Neuronal stem cell (in vitro differentiated cells): ENCODE measurements at regions not wholly inside any gene's neighbourhood (a gene's known extent, or its start where the extent isn't known, plus 50 kb on each side); places are given as distances from the start of the nearest gene placed in this dataset.

Source experiments
- DNase-seq: peaks from one replicate; pipeline ENCODE4 v3.0.0-alpha.2; 2013; ENCODE audit warnings: low spot score
- H2AFZ ChIP-seq: one replicate; pipeline ENCODE4 v1.6.1; 2013; ENCODE audit warnings: mild to moderate bottlenecking, low read length, inconsistent platforms
- H2AK5ac ChIP-seq: 2 replicates; pipeline ENCODE4 v1.6.1; 2013; ENCODE audit warnings: low read depth, mild to moderate bottlenecking, inconsistent platforms, low read length, moderate library complexity, mixed read lengths
- H2BK120ac ChIP-seq: 2 replicates; pipeline ENCODE4 v1.6.1; 2013; ENCODE audit warnings: low read depth, mild to moderate bottlenecking, inconsistent platforms, low read length, moderate library complexity, mixed read lengths
- H2BK12ac ChIP-seq: one replicate; pipeline ENCODE4 v1.6.1; 2013; ENCODE audit warnings: low read length, inconsistent platforms
- H2BK15ac ChIP-seq: 2 replicates; pipeline ENCODE4 v1.6.1; 2013; ENCODE audit warnings: mild to moderate bottlenecking, low read length, inconsistent platforms, mixed read lengths
- H2BK5ac ChIP-seq: one replicate; pipeline ENCODE4 v1.6.1; 2013; ENCODE audit warnings: inconsistent platforms, mild to moderate bottlenecking, low read length, moderate library complexity
- H3K14ac ChIP-seq: one replicate; pipeline ENCODE4 v1.6.1; 2013; ENCODE audit warnings: low read length, inconsistent platforms
- H3K18ac ChIP-seq: 2 replicates; pipeline ENCODE4 v1.6.1; 2013; ENCODE audit warnings: low read length, inconsistent platforms
- H3K23ac ChIP-seq: 2 replicates; pipeline ENCODE4 v1.6.1; 2013; ENCODE audit warnings: low read depth, mild to moderate bottlenecking, mixed read lengths, low read length, inconsistent platforms; ENCODE audit not compliant: poor library complexity
- H3K27ac ChIP-seq: replicated peaks from 3 replicates; pipeline ENCODE4 v1.5.1; 2013; ENCODE audit warnings: low read length, inconsistent platforms
- H3K27me3 ChIP-seq, 3 experiments: 2 replicates each; pipeline ENCODE4 v1.6.1; 2013; ENCODE audit warnings: low read length in 3 of 3, mild to moderate bottlenecking in 2 of 3, inconsistent platforms in 1 of 3, low read depth in 1 of 3, mixed read lengths in 1 of 3, moderate library complexity in 1 of 3; ENCODE audit not compliant: control insufficient read depth in 3 of 3, insufficient read depth in 3 of 3
- H3K36me3 ChIP-seq, 2 donors: replicated peaks in 1 of 2; 2 replicates each; pipeline ENCODE4 v1.6.1; 2013; ENCODE audit warnings: low read length in 2 of 2; ENCODE audit not compliant: control insufficient read depth in 2 of 2, insufficient read depth in 2 of 2
- H3K4ac ChIP-seq: 2 replicates; pipeline ENCODE4 v1.6.1; 2013; ENCODE audit warnings: inconsistent platforms, mild to moderate bottlenecking, low read length, moderate library complexity
- H3K4me1 ChIP-seq, 2 donors: 1 replicate in 1 of 2; 2 replicates in 1 of 2; pipeline ENCODE4 v1.6.1; 2013; ENCODE audit warnings: low read length in 2 of 2, low read depth in 1 of 2; ENCODE audit not compliant: control insufficient read depth in 2 of 2, insufficient read depth in 1 of 2
- H3K4me2 ChIP-seq: one replicate; pipeline ENCODE4 v1.6.1; 2013; ENCODE audit warnings: mild to moderate bottlenecking, low read length, inconsistent platforms; ENCODE audit not compliant: insufficient read depth, poor library complexity, severe bottlenecking
- H3K4me3 ChIP-seq, 2 donors: 2 replicates each; pipeline ENCODE4 v1.5.1; 2013; ENCODE audit warnings: low read length in 2 of 2, mild to moderate bottlenecking in 2 of 2, inconsistent platforms in 1 of 2, moderate library complexity in 1 of 2
- H3K79me1 ChIP-seq: one replicate; pipeline ENCODE4 v1.6.1; 2013; ENCODE audit warnings: low read depth, mild to moderate bottlenecking, inconsistent platforms, low read length, moderate library complexity
- H3K9ac ChIP-seq: one replicate; pipeline ENCODE4 v1.6.1; 2013; ENCODE audit warnings: mild to moderate bottlenecking, low read depth, low read length, inconsistent platforms; ENCODE audit not compliant: poor library complexity
- H3K9me3 ChIP-seq, 2 donors: replicated peaks in 1 of 2; 2 replicates each; pipeline versions ENCODE3 to v1.6.1; 2013; ENCODE audit warnings: low read length in 2 of 2, mild to moderate bottlenecking in 2 of 2, inconsistent platforms in 1 of 2, low read depth in 1 of 2, mixed read lengths in 1 of 2, moderate library complexity in 1 of 2; ENCODE audit not compliant: control insufficient read depth in 2 of 2, insufficient read depth in 1 of 2
- H4K8ac ChIP-seq: one replicate; pipeline ENCODE4 v1.6.1; 2013; ENCODE audit warnings: low read depth, mild to moderate bottlenecking, inconsistent platforms, low read length, moderate library complexity
- H4K91ac ChIP-seq: one replicate; pipeline ENCODE4 v1.6.1; 2013; ENCODE audit warnings: low read length, low read depth, mild to moderate bottlenecking, inconsistent platforms; ENCODE audit not compliant: poor library complexity
- WGBS, 2 donors: extraction: QIAGEN DNeasy Blood & Tissue Kit; methylation state at CpG; one replicate each; pipeline ENCODE4 v1.1.7; 2013; ENCODE audit warnings: missing lambda C conversion rate in 2 of 2, mixed read lengths in 1 of 2; ENCODE audit not compliant: insufficient read length in 2 of 2, insufficient replicate concordance in 1 of 2; ENCODE audit errors: extremely low coverage in 2 of 2; 5-methylcytosine and 5-hydroxymethylcytosine counted together

- peaks cover 0 to 7% (median 0%) of the 10 kb centered on the region in 3 experiments for H3K27me3 ChIP-seq
- no peaks in the 10 kb centered on the region for H3K79me1 ChIP-seq
- H2AFZ ChIP-seq, result no peak overlapping the region
- H4K8ac ChIP-seq, result no peak overlapping the region
- H3K36me3 ChIP-seq, result no peaks in the 10 kb centered on the region
- no peaks in the 10 kb centered on the region for H3K9me3 ChIP-seq
- no peak overlapping the region for H3K4me3 ChIP-seq
- H3K18ac ChIP-seq, result no peak overlapping the region
- H2BK5ac ChIP-seq, result no peak overlapping the region
- H2BK120ac ChIP-seq, result no peak overlapping the region
- DNase-seq, result no peak
- H4K91ac ChIP-seq, result no peak overlapping the region
- H3K27ac ChIP-seq, result no peak overlapping the region
- H3K4ac ChIP-seq, result no peak overlapping the region
- H2BK12ac ChIP-seq, result no peak overlapping the region
- H2AK5ac ChIP-seq, result no peak overlapping the region
- H2BK15ac ChIP-seq, result no peak overlapping the region
- no peak overlapping the region for H3K9ac ChIP-seq
- no peak overlapping the region for H3K4me2 ChIP-seq
- no peak overlapping the region for H3K23ac ChIP-seq
- no peak overlapping the region for H3K14ac ChIP-seq
- H3K4me1 ChIP-seq, result no peaks in the 10 kb centered on the region
- no CpG with 5 or more reads among the region's 3 CpGs for WGBS, 2 donors
Measured at GRCh38 chr11:95690100-95690499, 99.5 kb downstream of the FAM76B start.

- Histone ChIP-seq H3K27ac (no peak overlapping the region), H3K4me1 (no peaks in the 10 kb centered on the region), H3K23ac (no peak overlapping the region), H2BK15ac (no peak overlapping the region), H3K4me2 (no peak overlapping the region), H3K36me3 (no peaks in the 10 kb centered on the region), H3K27me3 (peaks cover 0 to 7% (median 0%) of the 10 kb centered on the region in 3 experiments), H3K14ac (no peak overlapping the region), H3K9ac (no peak overlapping the region), H2AK5ac (no peak overlapping the region), H3K18ac (no peak overlapping the region), H3K4me3 (no peak overlapping the region), H4K91ac (no peak overlapping the region), H2AFZ (no peak overlapping the region), H2BK5ac (no peak overlapping the region), H4K8ac (no peak overlapping the region), H3K4ac (no peak overlapping the region), H3K79me1 (no peaks in the 10 kb centered on the region), H2BK12ac (no peak overlapping the region), H2BK120ac (no peak overlapping the region), H3K9me3 (no peaks in the 10 kb centered on the region)
- DNase-seq, result no peak
- no CpG with 5 or more reads among the region's 7 CpGs for WGBS, 2 donors
Measured at GRCh38 chr11:95688501-95689222, 100.9 kb downstream of the FAM76B start.

- Histone ChIP-seq H2AFZ (no peak overlapping the region), H3K14ac (no peak overlapping the region), H3K18ac (no peak overlapping the region), H3K23ac (no peak overlapping the region), H3K4ac (no peak overlapping the region), H3K9ac (no peak overlapping the region), H3K27ac (no peak overlapping the region), H3K4me3 (no peak overlapping the region), H4K91ac (no peak overlapping the region), H2BK12ac (no peak overlapping the region), H3K36me3 (no peaks in the 10 kb centered on the region), H3K27me3 (peaks cover 0 to 7% (median 0%) of the 10 kb centered on the region in 3 experiments), H3K79me1 (no peaks in the 10 kb centered on the region), H2AK5ac (no peak overlapping the region), H2BK15ac (no peak overlapping the region), H3K9me3 (no peaks in the 10 kb centered on the region), H4K8ac (no peak overlapping the region), H2BK120ac (no peak overlapping the region), H2BK5ac (no peak overlapping the region), H3K4me1 (no peaks in the 10 kb centered on the region), H3K4me2 (no peak overlapping the region)
- WGBS, 2 donors, result no CpG with 5 or more reads among the region's 2 CpGs
- DNase-seq, result no peak
Measured at GRCh38 chr11:95688015-95688414, 101.6 kb downstream of the FAM76B start.

- Histone ChIP-seq H2AK5ac (no peak overlapping the region), H3K9ac (no peak overlapping the region), H2BK15ac (no peak overlapping the region), H4K91ac (no peak overlapping the region), H3K14ac (no peak overlapping the region), H3K27ac (no peak overlapping the region), H2BK120ac (no peak overlapping the region), H3K4ac (no peak overlapping the region), H3K4me2 (no peak overlapping the region), H2AFZ (no peak overlapping the region), H3K9me3 (no peaks in the 10 kb centered on the region), H3K18ac (no peak overlapping the region), H4K8ac (no peak overlapping the region), H3K79me1 (no peaks in the 10 kb centered on the region), H3K4me3 (no peak overlapping the region), H2BK12ac (no peak overlapping the region), H2BK5ac (no peak overlapping the region), H3K36me3 (no peaks in the 10 kb centered on the region), H3K27me3 (peaks cover 0 to 6% (median 0%) of the 10 kb centered on the region in 3 experiments), H3K23ac (no peak overlapping the region), H3K4me1 (no peaks in the 10 kb centered on the region)
- no peak for DNase-seq
- WGBS, 2 donors, result no CpG with 5 or more reads among the region's 3 CpGs
Measured at GRCh38 chr11:95686265-95686664, 103.3 kb downstream of the FAM76B start.
